Erythroblast (primary cell): ENCODE measurements at regions not wholly inside any gene's neighbourhood (a gene's known extent, or its start where the extent isn't known, plus 50 kb on each side); places are given as distances from the start of the nearest gene placed in this dataset.

Source experiments
- GATA1 ChIP-seq: IDR thresholded peaks from 2 replicates; pipeline ENCODE4 v1.6.1; 2011; ENCODE audit warnings: low read depth, mild to moderate bottlenecking, control low read depth, low read length, moderate library complexity
- POLR2A ChIP-seq: IDR thresholded peaks from 2 replicates; pipeline ENCODE4 v1.6.1; 2011; ENCODE audit warnings: mild to moderate bottlenecking, low read length

DNA sequence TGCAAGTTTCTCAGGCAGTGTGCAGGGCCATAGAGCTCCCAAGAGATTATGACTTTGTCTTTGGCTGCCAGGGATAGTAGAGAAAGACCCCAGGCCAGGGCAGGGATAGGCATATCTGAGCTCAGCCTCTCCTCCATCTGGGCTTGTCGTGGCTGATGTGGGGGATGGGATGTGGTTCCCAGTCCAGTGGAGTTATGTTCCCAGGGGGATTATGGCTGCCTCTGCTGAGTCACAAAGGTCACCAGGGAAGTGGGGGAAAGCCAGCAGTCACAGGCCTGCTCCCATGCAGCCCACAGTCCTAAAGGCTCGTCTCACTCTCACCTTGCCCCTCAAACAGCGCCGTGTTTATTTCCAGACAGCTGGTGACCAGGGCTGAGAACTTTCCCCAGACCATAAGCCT is 354.9 kb downstream of the SI start:
- TF ChIP-seq POLR2A (no peak), GATA1 (no peak)
